Fibroblast of lung (primary cell): ENCODE measurements at regions not wholly inside any gene's neighbourhood (a gene's known extent, or its start where the extent isn't known, plus 50 kb on each side); places are given as distances from the start of the nearest gene placed in this dataset.

Source experiments
- DNase-seq, 2 donors: peaks; one replicate each; pipeline versions ENCODE4 v3.0.0 to v3.0.0-alpha.2; 2010; ENCODE audit warnings: low read depth in 2 of 2
- H2AFZ ChIP-seq: 2 replicates; pipeline ENCODE4 v1.5.1; 2012; ENCODE audit warnings: low read length, control low read depth, inconsistent platforms
- H3K27ac ChIP-seq: 2 replicates; pipeline ENCODE4 v1.5.1; 2011; ENCODE audit warnings: low read length, control low read depth; ENCODE audit not compliant: insufficient read depth
- H3K27me3 ChIP-seq: 2 replicates; pipeline ENCODE4 v1.5.1; 2011; ENCODE audit warnings: mild to moderate bottlenecking, low read length; ENCODE audit not compliant: control insufficient read depth, insufficient read depth
- H3K36me3 ChIP-seq: 2 replicates; pipeline ENCODE4 v1.5.1; 2011; ENCODE audit warnings: low read length; ENCODE audit not compliant: control insufficient read depth, insufficient read depth
- H3K4me1 ChIP-seq: 2 replicates; pipeline ENCODE4 v1.5.1; 2011; ENCODE audit warnings: low read length; ENCODE audit not compliant: control insufficient read depth, insufficient read depth; ENCODE audit errors: extremely low read depth
- H3K4me2 ChIP-seq: 2 replicates; pipeline ENCODE4 v1.5.1; 2011; ENCODE audit warnings: low read length, control low read depth; ENCODE audit not compliant: insufficient read depth; ENCODE audit errors: extremely low read depth
- H3K4me3 ChIP-seq, 4 experiments: fragments of 200-600 bp in 1 of 4; sonication (generic) in 1 of 4; replicated peaks in 1 of 4; 2 replicates each; pipeline ENCODE4 v1.5.1; 2011 to 2016; ENCODE audit warnings: low read length in 4 of 4, low read depth in 3 of 4, mild to moderate bottlenecking in 3 of 4, control low read depth in 2 of 4, inconsistent platforms in 1 of 4, mixed read lengths in 1 of 4; ENCODE audit not compliant: insufficient read depth in 1 of 4; ENCODE audit errors: control extremely low read depth in 1 of 4
- H3K79me2 ChIP-seq: 2 replicates; pipeline ENCODE4 v1.5.1; 2012; ENCODE audit warnings: mild to moderate bottlenecking, low read length, inconsistent platforms; ENCODE audit not compliant: control insufficient read depth, insufficient read depth
- H3K9ac ChIP-seq: 2 replicates; pipeline ENCODE4 v1.5.1; 2011; ENCODE audit warnings: mild to moderate bottlenecking, low read length, control low read depth; ENCODE audit not compliant: insufficient read depth
- H3K9me3 ChIP-seq: 2 replicates; pipeline ENCODE4 v1.5.1; 2012; ENCODE audit warnings: low read depth, low read length; ENCODE audit not compliant: control insufficient read depth, insufficient read depth
- H4K20me1 ChIP-seq: 2 replicates; pipeline ENCODE4 v1.5.1; 2011; ENCODE audit warnings: low read length; ENCODE audit not compliant: control insufficient read depth, insufficient read depth; ENCODE audit errors: extremely low read depth
- CTCF ChIP-seq, 2 donors: IDR thresholded peaks in 1 of 2; conservative IDR thresholded peaks in 1 of 2; 1 replicate in 1 of 2; 2 replicates in 1 of 2; pipeline ENCODE4 v1.5.1; 2011 to 2012; ENCODE audit warnings: low read length in 2 of 2, control low read depth in 1 of 2, inconsistent platforms in 1 of 2, low read depth in 1 of 2, mild to moderate bottlenecking in 1 of 2
- EZH2 ChIP-seq: IDR thresholded peaks from 2 replicates; pipeline ENCODE4 v1.5.1; 2012; ENCODE audit warnings: low read length, control low read depth, mild to moderate bottlenecking; ENCODE audit errors: missing control alignments

- no peak overlapping the region for H3K4me3 ChIP-seq
- H3K79me2 ChIP-seq, result no peaks in the 10 kb centered on the region
- H3K27me3 ChIP-seq, result no peaks in the 10 kb centered on the region
- DNase-seq, result no peak
- H3K4me1 ChIP-seq, result no peaks in the 10 kb centered on the region
- H3K9ac ChIP-seq, result no peak overlapping the region
- no peak overlapping the region for H3K4me2 ChIP-seq
- H3K36me3 ChIP-seq, result no peaks in the 10 kb centered on the region
- no peak overlapping the region for H3K27ac ChIP-seq
- no peaks in the 10 kb centered on the region for H3K9me3 ChIP-seq
- TF ChIP-seq CTCF (conservative IDR thresholded peaks at IDR 0.05 in 1 of 2, IDR thresholded peaks at IDR 0.05 in 1 of 2; ENCODE audit: low read depth in 1 of 2, low read length in 2 of 2) (no peak), EZH2 (no peak)
- no peak overlapping the region for H2AFZ ChIP-seq
- no peaks in the 10 kb centered on the region for H4K20me1 ChIP-seq
These were observed 458.4 kb upstream of the CFAP20DC start for GRCh38 chr3:59508273-59508672.

DNA sequence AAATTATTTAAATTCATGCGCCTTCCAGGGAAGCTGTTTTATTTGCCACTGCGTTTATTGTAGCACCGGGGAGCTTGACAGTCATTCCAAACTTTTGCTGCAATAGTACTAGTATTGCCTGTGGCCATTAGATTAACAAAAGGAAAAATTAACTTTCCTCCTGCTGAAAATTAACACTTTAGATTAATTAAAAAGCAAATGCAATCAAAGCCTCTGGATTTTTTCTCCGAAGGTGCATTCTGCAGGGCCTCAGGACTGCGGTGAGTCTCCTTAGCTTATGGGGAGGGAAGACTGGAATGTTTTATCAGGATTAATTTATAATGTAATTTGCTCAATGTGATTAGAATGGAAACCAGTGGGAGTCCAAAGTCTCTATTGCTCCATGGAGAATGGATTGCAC, 456.4 kb upstream of the CFAP20DC start:
- Histone ChIP-seq H3K36me3 (no peaks in the 10 kb centered on the region), H3K9me3 (no peaks in the 10 kb centered on the region), H3K4me3 (no peak overlapping the region), H2AFZ (no peak overlapping the region), H3K27me3 (no peaks in the 10 kb centered on the region), H3K79me2 (no peaks in the 10 kb centered on the region), H3K9ac (no peak overlapping the region), H3K27ac (no peak overlapping the region), H3K4me2 (no peak overlapping the region), H3K4me1 (no peaks in the 10 kb centered on the region), H4K20me1 (no peaks in the 10 kb centered on the region)
- no peak for DNase-seq
- TF ChIP-seq CTCF (conservative IDR thresholded peaks at IDR 0.05 in 1 of 2, IDR thresholded peaks at IDR 0.05 in 1 of 2; ENCODE audit: low read depth in 1 of 2, low read length in 2 of 2) (no peak), EZH2 (no peak)

GRCh38 chr3:59503441-59503840, 453.6 kb upstream of the CFAP20DC start:
- Histone ChIP-seq H3K4me3 (no peak overlapping the region), H3K4me2 (no peak overlapping the region), H3K27me3 (no peaks in the 10 kb centered on the region), H3K36me3 (no peaks in the 10 kb centered on the region), H4K20me1 (no peaks in the 10 kb centered on the region), H3K9ac (no peak overlapping the region), H3K27ac (no peak overlapping the region), H3K4me1 (no peaks in the 10 kb centered on the region), H2AFZ (no peak overlapping the region), H3K79me2 (no peaks in the 10 kb centered on the region), H3K9me3 (no peaks in the 10 kb centered on the region)
- no peak for DNase-seq
- no peak for TF ChIP-seq EZH2
- TF ChIP-seq CTCF (conservative IDR thresholded peaks at IDR 0.05 in 1 of 2, IDR thresholded peaks at IDR 0.05 in 1 of 2; ENCODE audit: low read depth in 1 of 2, low read length in 2 of 2), result no peak
